Neutrophil (primary cell): ENCODE measurements at regions not wholly inside any gene's neighbourhood (a gene's known extent, or its start where the extent isn't known, plus 50 kb on each side); places are given as distances from the start of the nearest gene placed in this dataset.

Experiments used
- H3K27ac ChIP-seq: fragments of 200-600 bp; sonication (generic); 2 replicates; pipeline ENCODE4 v1.5.1; 2016; ENCODE audit warnings: mild to moderate bottlenecking, moderate library complexity
- H3K27me3 ChIP-seq: fragments of 200-600 bp; sonication (generic); 2 replicates; pipeline ENCODE4 v1.6.0; 2016; ENCODE audit warnings: mild to moderate bottlenecking
- H3K36me3 ChIP-seq: fragments of 200-600 bp; sonication (generic); 2 replicates; pipeline ENCODE4 v1.5.1; 2017
- H3K4me1 ChIP-seq, 2 experiments: fragments of 200-600 bp in 1 of 2; sonication (generic) in 1 of 2; 1 replicate in 1 of 2; 2 replicates in 1 of 2; pipeline versions ENCODE4 v1.5.1 to v1.6.1; 2013 to 2016; ENCODE audit warnings: low read depth in 1 of 2, low read length in 1 of 2, mild to moderate bottlenecking in 1 of 2, moderate library complexity in 1 of 2; ENCODE audit not compliant: control insufficient read depth in 1 of 2, insufficient read depth in 1 of 2
- H3K4me3 ChIP-seq, 2 experiments: fragments of 200-600 bp in 1 of 2; sonication (generic) in 1 of 2; 1 replicate in 1 of 2; 2 replicates in 1 of 2; pipeline ENCODE4 v1.5.1; 2013 to 2016; ENCODE audit warnings: low read depth in 1 of 2, low read length in 1 of 2, mild to moderate bottlenecking in 1 of 2, moderate library complexity in 1 of 2
- H3K9me3 ChIP-seq: fragments of 200-600 bp; sonication (generic); 2 replicates; pipeline ENCODE4 v1.5.1; 2016
- CTCF ChIP-seq: fragments of 200-600 bp; sonication (generic); IDR thresholded peaks from 2 replicates; pipeline ENCODE4 v1.5.1; 2016; ENCODE audit warnings: antibody characterized with exemption

GRCh38 chr7:79531116-79531515 is 77.6 kb upstream of the MAGI2 start:
- no peak for TF ChIP-seq CTCF
- Histone ChIP-seq H3K9me3 (no peaks in the 10 kb centered on the region), H3K4me1 (no peaks in the 10 kb centered on the region), H3K27me3 (no peaks in the 10 kb centered on the region), H3K4me3 (no peak overlapping the region), H3K36me3 (no peaks in the 10 kb centered on the region), H3K27ac (no peak overlapping the region)

- Histone ChIP-seq H3K9me3 (no peaks in the 10 kb centered on the region), H3K27ac (no peak overlapping the region), H3K4me3 (no peak overlapping the region), H3K4me1 (no peaks in the 10 kb centered on the region), H3K27me3 (no peaks in the 10 kb centered on the region), H3K36me3 (no peaks in the 10 kb centered on the region)
- no peak for TF ChIP-seq CTCF
Observed at GRCh38 chr7:79529881-79530235, 76.4 kb upstream of the MAGI2 start.

- Histone ChIP-seq H3K9me3 (no peaks in the 10 kb centered on the region), H3K27ac (no peak overlapping the region), H3K36me3 (no peaks in the 10 kb centered on the region), H3K4me3 (no peak overlapping the region), H3K4me1 (no peaks in the 10 kb centered on the region), H3K27me3 (no peaks in the 10 kb centered on the region)
- TF ChIP-seq CTCF, result no peak
Observed at GRCh38 chr7:79529214-79529880, 75.9 kb upstream of the MAGI2 start.

- H3K27me3 ChIP-seq, result no peaks in the 10 kb centered on the region
- H3K9me3 ChIP-seq, result no peaks in the 10 kb centered on the region
- no peak overlapping the region for H3K27ac ChIP-seq
- no peak overlapping the region for H3K4me3 ChIP-seq
- no peaks in the 10 kb centered on the region for H3K36me3 ChIP-seq
- H3K4me1 ChIP-seq, result no peaks in the 10 kb centered on the region
- no peak for TF ChIP-seq CTCF
Observed at GRCh38 chr7:79528421-79528820, 75.0 kb upstream of the MAGI2 start.

- H3K36me3 ChIP-seq, result no peaks in the 10 kb centered on the region
- H3K27ac ChIP-seq, result no peak overlapping the region
- no peaks in the 10 kb centered on the region for H3K4me1 ChIP-seq
- H3K9me3 ChIP-seq, result no peaks in the 10 kb centered on the region
- TF ChIP-seq CTCF, result no peak
- no peak overlapping the region for H3K4me3 ChIP-seq
- H3K27me3 ChIP-seq, result no peaks in the 10 kb centered on the region
Observed at GRCh38 chr7:79524048-79524447, 70.6 kb upstream of the MAGI2 start.

GRCh38 chr7:79523436-79523835 is 70.0 kb upstream of the MAGI2 start:
- Histone ChIP-seq H3K4me1 (no peaks in the 10 kb centered on the region), H3K9me3 (no peaks in the 10 kb centered on the region), H3K27me3 (no peaks in the 10 kb centered on the region), H3K36me3 (no peaks in the 10 kb centered on the region), H3K27ac (no peak overlapping the region), H3K4me3 (no peak overlapping the region)
- TF ChIP-seq CTCF, result no peak
